Keratinocyte (primary cell): ENCODE measurements at regions not wholly inside any gene's neighbourhood (a gene's known extent, or its start where the extent isn't known, plus 50 kb on each side); places are given as distances from the start of the nearest gene placed in this dataset.

ENCODE experiments used
- EZH2 ChIP-seq: IDR thresholded peaks from one replicate; pipeline ENCODE4 v1.6.1; 2012; ENCODE audit warnings: inconsistent platforms, mild to moderate bottlenecking, low read length, moderate library complexity
- TF ChIP-seq, protein P1 (sequence below), 3 experiments: IDR thresholded peaks in 1 of 3; conservative IDR thresholded peaks in 1 of 3; optimal IDR thresholded peaks in 1 of 3; 2 replicates in 2 of 3; 3 replicates in 1 of 3; pipeline versions ENCODE3 to v1.5.1; 2011; ENCODE audit warnings: low read length in 3 of 3, mild to moderate bottlenecking in 3 of 3, moderate library complexity in 2 of 3, control low read depth in 1 of 3, inconsistent platforms in 1 of 3; ENCODE audit not compliant: insufficient read depth in 2 of 3; ENCODE audit errors: extremely low read depth in 1 of 3

- no peak for TF ChIP-seq EZH2
- TF ChIP-seq, protein P1, sequence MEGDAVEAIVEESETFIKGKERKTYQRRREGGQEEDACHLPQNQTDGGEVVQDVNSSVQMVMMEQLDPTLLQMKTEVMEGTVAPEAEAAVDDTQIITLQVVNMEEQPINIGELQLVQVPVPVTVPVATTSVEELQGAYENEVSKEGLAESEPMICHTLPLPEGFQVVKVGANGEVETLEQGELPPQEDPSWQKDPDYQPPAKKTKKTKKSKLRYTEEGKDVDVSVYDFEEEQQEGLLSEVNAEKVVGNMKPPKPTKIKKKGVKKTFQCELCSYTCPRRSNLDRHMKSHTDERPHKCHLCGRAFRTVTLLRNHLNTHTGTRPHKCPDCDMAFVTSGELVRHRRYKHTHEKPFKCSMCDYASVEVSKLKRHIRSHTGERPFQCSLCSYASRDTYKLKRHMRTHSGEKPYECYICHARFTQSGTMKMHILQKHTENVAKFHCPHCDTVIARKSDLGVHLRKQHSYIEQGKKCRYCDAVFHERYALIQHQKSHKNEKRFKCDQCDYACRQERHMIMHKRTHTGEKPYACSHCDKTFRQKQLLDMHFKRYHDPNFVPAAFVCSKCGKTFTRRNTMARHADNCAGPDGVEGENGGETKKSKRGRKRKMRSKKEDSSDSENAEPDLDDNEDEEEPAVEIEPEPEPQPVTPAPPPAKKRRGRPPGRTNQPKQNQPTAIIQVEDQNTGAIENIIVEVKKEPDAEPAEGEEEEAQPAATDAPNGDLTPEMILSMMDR (optimal IDR thresholded peaks at IDR 0.05 in 1 of 3, IDR thresholded peaks at IDR 0.05 in 1 of 3, conservative IDR thresholded peaks at IDR 0.05 in 1 of 3; ENCODE audit: extremely low read depth in 1 of 3, insufficient read depth in 2 of 3, low read length in 3 of 3) = no peak
Observed at GRCh38 chr6:169935348-169935718, 183.9 kb downstream of the ERMARD start.
